ENCODE measurements at regions not wholly inside any gene's neighbourhood (a gene's known extent, or its start where the extent isn't known, plus 50 kb on each side); places are given as distances from the start of the nearest gene placed in this dataset.
A peak's percentile ranks its signal among the peaks of the same experiment; 100 is the strongest.

DNA sequence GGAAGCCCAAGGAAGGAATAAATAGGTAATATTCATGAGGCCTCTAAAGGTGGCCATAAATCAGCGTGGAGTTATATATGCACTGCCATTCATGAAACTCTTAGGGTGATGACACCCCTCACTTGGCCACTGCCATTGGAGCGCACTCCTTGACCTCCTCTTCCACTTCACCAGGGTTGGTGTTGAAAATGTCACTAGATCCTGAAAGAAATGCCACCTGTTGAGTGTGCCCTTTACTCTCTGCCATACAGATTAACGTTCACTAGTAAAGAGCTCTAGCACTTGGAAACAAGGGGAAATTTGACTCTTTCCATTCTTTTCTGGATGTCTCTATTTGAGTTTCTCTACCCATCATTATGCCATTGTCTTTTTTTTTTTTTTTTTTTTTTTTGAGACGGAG is 83.5 kb upstream of the GREM2 start:
- TF ChIP-seq POLR2AphosphoS5 (IDR thresholded peaks at IDR 0.05; ENCODE audit: low read depth, low read length) (no peak), SIN3A (IDR thresholded peaks at IDR 0.05; ENCODE audit: borderline replicate concordance, insufficient read depth, low read length) (no peak), FOXP2 (optimal IDR thresholded peaks at IDR 0.05; ENCODE audit: borderline replicate concordance, extremely low read depth, extremely low read length, insufficient read depth) (no peak), REST (IDR thresholded peaks at IDR 0.05; ENCODE audit: insufficient read depth in 1 of 2, low read depth in 2 of 2, low read length in 2 of 2) (no peak), TAF1 (IDR thresholded peaks at IDR 0.05; ENCODE audit: borderline replicate concordance, insufficient read depth, low read length) (no peak)

DNA sequence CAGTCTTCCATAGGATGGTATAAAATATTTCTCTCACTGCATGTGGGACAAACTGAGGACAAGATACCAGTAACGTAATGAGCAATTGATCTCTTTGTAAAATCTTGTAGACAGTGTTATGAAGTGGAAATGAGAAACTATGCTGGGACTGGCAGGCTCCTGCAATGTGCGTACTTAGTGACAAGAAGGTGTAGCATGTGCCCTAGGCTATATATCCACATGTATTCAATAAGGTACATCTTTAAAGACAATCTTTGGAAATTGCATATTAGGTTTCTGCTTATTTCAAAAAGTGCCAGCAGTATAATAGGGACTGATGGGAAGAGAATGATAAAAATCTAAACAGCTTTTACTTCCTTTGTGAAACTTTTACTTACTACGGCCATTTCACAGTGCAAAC is 81.9 kb upstream of the GREM2 start:
- TF ChIP-seq TAF1 (IDR thresholded peaks at IDR 0.05; ENCODE audit: borderline replicate concordance, insufficient read depth, low read length) (no peak), FOXP2 (optimal IDR thresholded peaks at IDR 0.05; ENCODE audit: borderline replicate concordance, extremely low read depth, extremely low read length, insufficient read depth) (no peak), REST (IDR thresholded peaks at IDR 0.05; ENCODE audit: insufficient read depth in 1 of 2, low read depth in 2 of 2, low read length in 2 of 2) (no peak), SIN3A (IDR thresholded peaks at IDR 0.05; ENCODE audit: borderline replicate concordance, insufficient read depth, low read length) (no peak), POLR2AphosphoS5 (IDR thresholded peaks at IDR 0.05; ENCODE audit: low read depth, low read length) (no peak)

- TF ChIP-seq TAF1 (IDR thresholded peaks at IDR 0.05; ENCODE audit: borderline replicate concordance, insufficient read depth, low read length) (no peak), REST (IDR thresholded peaks at IDR 0.05; ENCODE audit: insufficient read depth in 1 of 2, low read depth in 2 of 2, low read length in 2 of 2) (no peak), SIN3A (IDR thresholded peaks at IDR 0.05; ENCODE audit: borderline replicate concordance, insufficient read depth, low read length) (no peak), POLR2AphosphoS5 (IDR thresholded peaks at IDR 0.05; ENCODE audit: low read depth, low read length) (no peak), FOXP2 (optimal IDR thresholded peaks at IDR 0.05; ENCODE audit: borderline replicate concordance, extremely low read depth, extremely low read length, insufficient read depth) (no peak)
These were observed 81.1 kb upstream of the GREM2 start for GRCh38 chr1:240693036-240693435.

DNA sequence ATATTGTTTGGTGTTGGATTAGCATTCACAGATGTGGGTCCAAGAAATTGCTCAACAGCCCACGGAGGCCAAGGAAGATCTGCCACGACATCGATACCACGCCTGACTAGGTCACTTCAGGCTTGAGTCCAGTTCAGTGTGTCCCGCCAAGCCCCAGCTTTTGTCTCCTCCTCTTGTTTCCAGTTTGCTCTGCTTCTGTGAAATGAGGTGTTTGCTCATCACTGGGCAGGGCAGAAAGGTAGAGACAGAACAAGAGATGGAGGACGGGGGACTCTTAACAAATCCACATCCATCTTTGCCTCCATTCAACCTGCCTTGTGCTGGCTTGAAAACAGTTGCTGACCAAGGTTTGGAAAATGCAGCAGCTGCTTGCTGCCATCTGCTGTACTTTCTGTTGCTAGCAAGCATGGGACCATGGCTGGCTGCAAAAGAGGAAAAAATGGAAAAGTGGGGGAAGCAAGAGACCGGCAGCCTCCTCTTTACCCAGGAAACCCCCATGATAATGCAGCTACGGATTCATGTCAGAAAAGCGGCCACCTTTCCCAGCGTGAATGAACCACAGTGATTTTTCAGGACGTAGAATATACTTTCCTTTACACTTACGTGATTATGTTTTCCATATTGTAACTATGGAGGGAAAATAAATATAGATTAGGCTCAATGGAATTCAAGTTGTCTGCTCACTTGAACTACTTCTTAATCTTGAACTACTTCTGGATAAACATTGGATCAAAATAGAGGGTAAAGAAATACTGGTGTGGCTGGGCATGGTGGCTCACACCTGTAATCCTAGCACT is 80.2 kb upstream of the GREM2 start:
- TF ChIP-seq REST (IDR thresholded peaks at IDR 0.05; ENCODE audit: insufficient read depth in 1 of 2, low read depth in 2 of 2, low read length in 2 of 2) (peak; percentile 31 to 79; a peak in 2 of 4 replicates), TAF1 (IDR thresholded peaks at IDR 0.05; ENCODE audit: borderline replicate concordance, insufficient read depth, low read length) (no peak)

GRCh38 chr1:240691501-240691900 is 79.5 kb upstream of the GREM2 start:
- TF ChIP-seq REST (IDR thresholded peaks at IDR 0.05; ENCODE audit: insufficient read depth in 1 of 2, low read depth in 2 of 2, low read length in 2 of 2) (no peak), FOXP2 (optimal IDR thresholded peaks at IDR 0.05; ENCODE audit: borderline replicate concordance, extremely low read depth, extremely low read length, insufficient read depth) (no peak), TAF1 (IDR thresholded peaks at IDR 0.05; ENCODE audit: borderline replicate concordance, insufficient read depth, low read length) (no peak), SIN3A (IDR thresholded peaks at IDR 0.05; ENCODE audit: borderline replicate concordance, insufficient read depth, low read length) (no peak), POLR2AphosphoS5 (IDR thresholded peaks at IDR 0.05; ENCODE audit: low read depth, low read length) (no peak)

Data from PFSK-1 (cell line).